ENCODE measurements at regions not wholly inside any gene's neighbourhood (a gene's known extent, or its start where the extent isn't known, plus 50 kb on each side); places are given as distances from the start of the nearest gene placed in this dataset.
"Not testable (repeated sequence)": the region's sequence is repeated elsewhere in the genome, so short reads cannot be mapped to it uniquely, and the experiment has no call there.

DNA sequence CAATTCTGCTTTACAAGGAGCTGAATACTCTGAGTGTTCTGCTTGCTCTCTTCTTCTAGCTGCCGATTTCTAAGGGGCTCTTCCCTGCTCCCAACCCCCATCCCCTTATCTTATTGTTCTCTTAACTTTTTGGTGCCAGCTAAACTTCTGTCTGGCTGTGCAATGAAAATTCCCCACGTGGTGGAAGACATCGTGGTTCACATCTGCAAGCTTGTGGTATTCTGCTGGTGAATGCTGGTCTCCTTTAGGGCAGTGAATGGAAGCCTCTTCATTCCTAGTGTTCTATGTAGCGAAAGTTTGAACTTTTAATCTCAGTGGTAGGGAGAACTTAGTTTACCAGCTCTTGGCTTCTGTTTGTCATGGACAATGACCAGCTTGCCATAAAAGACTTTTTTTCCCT, 406.0 kb upstream of the ZEB2 start:
- DNase-seq: no peak

DNA sequence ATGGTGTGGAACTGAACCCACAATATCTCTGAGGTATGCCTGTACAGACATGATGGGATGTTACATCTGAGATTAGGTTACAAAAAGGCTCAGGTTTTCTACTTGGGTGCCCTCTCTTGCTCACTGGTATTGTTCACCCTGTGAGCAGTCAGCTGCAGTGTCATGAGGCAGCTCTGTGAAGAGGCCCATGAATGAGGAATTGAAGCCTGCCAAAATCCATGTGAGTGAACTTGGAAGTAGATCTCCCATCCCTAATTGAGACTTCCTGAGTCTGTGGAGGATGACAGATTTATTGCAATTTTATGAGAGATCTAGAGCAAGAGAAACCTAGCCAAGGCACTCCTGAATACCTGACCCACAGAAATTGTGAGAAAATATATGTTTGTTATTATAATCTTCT, 404.9 kb upstream of the ZEB2 start:
- no peak for DNase-seq

DNA sequence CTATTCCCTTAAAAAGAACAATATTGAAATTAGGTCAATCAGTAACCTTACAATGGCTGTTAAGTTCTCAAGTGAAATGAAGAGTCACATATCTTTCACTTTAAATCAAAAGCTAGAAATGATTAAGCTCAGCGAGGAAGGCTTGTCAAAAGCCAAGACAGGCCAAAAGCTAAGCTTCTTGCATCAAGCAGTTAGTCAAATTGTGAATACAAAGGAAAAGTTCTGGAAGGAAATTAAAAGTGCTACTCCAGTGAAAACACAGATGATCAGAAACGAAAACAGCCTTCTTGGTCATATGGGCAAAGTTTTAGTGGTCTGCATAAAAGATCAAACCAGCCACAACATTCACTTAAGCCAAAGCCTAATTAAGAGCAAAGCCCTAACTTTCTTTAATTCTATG, 402.6 kb upstream of the ZEB2 start:
- no peak for DNase-seq

DNA sequence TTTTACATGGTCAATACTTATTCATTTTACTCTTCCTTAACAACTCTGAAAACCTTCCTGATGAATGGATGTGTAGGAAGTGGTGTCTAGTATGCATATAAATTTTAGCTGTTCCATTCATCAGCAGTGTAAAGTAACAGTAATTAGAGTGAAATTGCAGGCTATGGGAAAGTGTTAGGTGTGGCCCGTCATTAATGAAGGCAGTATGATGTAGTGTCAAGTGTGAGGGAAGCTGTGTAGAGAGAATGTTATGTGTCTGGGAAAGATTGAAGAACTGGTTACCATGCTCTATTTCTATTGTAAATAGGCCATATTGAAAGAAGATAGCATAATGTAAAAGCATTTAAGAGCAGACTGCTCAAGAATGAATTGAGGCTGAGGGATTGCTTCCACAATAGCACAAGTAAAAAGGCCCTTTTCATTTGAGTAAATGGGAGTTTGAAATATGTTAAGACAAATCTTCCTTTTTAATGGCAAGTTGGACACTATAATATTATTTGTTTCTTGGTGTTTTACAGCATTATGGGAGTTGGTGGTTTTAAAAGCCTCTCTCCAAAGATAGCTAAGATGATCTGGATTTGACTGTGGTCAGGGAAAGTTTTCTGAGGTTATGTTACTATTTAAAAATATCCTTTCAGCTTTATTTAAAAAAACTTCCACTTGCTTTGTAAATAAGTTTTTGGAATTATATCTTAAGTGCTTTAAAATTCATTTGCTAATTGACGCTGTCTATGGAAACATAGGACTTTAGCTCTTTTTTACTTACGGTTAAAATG, 401.0 kb upstream of the ZEB2 start:
- DNase-seq: no peak

DNA sequence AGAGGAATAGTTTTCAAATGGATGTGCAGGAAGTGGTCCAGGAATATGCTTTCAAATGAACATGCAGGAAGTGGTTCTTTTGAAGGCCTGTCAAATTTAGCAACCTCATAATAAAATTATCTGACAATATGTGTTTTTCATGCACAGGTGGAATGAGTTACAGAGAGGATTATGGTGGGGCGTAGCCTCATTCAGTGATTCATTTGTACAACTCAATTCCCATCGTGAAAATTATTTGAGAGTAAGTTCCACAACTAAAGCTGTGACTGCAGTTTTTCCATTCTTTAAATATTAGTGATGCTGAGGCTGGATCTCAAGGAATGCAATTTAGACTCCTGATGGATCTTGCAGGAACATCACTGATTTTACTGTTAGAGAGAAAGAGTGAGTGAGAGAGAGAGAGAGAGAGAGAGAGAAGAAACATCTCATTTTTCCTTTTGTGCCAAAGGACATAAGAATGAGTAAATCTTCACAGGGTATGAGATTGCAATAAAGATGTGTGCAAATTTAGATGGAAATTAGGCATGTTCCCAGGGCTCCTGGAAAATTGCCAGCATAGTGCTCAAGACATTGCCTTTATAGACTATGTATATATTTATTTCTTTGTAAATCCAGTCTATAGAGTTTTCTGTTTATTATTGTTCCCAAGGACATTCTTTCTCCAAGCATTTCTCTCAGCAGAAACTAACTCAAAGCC, 394.9 kb upstream of the ZEB2 start:
- peak; percentile 78 for DNase-seq

DNA sequence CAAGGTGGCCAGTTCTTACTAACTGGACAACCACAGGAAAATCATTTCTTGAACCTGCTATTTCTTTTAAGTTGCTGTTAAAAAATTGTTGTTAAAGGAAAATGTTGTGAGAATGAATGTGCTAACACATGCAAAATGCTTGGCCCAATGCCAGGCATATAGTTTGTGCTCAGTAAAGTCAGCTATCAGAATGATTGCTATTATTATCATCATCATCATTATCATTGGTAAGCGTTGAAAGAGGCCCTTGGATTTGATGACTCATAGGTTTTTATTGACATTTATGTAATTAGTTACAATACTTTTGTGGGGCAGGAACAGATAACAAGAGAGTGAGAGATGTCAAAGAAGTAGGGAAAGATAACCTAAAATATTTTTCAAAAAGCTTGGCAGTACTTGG, 394.2 kb upstream of the ZEB2 start:
- DNase-seq: no peak

DNA sequence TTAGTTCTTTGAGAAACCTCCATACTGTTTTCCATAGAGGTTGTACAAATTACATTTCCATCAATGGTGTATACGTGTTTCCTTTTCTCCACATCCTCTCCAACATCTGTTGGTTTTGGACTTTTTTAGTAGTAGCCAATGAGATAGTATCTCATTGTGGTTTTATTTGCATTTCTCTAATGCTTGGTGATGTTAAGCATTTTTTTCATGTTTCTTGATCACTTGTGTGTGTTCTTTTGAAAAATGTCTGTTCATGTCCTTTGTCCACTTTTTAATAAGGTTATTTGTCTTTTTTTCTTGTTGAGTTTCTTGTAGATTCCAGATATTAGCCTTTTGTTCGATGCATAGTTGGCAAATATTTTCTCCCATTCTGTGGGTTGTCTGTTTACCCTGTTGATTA, 392.3 kb upstream of the ZEB2 start:
- no peak for DNase-seq

DNA sequence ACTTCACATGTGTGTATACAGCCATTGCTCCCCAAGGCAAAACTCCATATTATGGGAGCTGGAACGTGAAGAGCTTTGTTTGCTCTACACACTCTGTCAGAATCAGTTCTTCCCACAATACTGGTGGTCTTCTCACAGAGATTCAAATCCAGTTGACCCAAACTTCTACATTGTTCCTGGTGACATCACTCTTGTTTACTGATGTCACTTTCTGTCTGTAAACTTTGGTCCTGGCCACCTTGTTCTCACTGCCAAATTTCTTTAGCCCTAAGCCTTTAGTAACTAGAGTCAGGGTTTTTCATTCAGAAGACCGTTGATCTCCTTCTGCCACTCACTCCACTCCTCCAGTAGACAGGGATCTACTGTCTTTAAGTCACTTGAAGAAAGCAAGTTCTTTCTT, 386.0 kb upstream of the ZEB2 start:
- DNase-seq: no peak

DNA sequence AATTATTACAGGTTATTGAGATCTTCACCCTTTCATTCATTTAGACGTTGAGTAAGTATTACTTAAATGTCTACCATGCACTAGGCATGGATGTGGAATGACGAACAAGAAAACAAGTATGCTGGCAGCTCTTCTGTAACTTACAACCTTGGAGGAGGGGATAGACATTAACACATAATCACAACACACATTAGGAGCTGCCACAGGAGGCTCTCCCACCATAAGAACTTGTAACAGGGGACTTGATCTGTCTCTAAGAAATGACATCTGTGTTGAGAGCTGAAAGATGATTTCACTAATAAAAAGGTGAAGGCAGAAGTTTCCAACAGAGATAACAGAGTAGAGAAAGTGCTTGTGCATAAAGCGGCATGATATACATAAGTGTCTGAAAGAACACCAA, 384.7 kb upstream of the ZEB2 start:
- DNase-seq: no peak

DNA sequence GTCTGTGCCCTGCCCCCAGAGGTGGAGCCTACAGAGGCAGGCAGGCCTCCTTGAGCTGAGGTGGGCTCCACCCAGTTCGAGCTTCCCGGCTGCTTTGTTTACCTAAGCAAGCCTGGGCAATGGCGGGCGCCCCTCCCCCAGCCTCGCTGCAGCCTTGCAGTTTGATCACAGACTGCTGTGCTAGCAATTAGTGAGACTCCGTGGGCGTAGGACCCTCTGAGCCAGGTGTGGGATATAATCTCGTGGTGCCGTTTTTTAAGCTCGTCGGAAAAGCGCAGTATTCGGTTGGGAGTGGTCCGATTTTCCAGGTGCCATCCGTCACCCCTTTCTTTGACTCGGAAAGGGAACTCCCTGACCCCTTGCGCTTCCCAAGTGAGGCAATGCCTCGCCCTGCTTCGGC, 383.1 kb upstream of the ZEB2 start:
- not testable (repeated sequence) for DNase-seq

DNA sequence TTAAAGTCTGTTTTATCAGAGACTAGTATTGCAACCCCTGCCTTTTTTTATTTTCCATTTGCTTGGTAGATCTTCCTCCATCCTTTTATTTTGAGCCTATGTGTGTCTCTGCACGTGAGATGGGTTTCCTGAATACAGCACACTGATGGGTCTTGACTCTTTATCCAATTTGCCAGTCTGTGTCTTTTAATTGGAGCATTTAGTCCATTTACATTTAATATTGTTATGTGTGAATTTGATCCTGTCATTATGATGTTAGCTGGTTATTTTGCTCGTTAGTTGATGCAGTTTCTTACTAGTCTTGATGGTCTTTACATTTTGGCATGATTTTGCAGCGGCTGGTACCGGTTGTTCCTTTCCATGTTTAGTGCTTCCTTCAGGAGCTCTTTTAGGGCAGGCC, 381.5 kb upstream of the ZEB2 start:
- not testable (repeated sequence) for DNase-seq

DNA sequence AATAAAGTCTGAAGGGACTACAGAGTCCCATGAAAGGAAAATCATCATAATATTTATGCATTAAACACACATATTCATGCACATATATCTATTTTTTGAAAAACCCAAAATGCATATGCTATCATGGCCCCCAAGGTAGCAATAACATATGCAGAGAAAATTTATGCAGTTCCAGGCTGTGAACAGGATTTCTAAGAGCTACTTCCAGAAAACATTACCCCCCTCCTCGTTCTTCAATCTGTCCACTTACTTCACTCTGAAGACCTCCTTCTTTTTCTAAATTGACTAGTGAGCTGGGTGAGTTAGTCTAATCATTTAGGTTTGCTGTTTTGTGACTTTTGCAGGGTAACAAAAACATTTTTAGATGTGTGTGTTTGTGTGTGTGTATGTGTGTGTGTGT, 376.4 kb upstream of the ZEB2 start:
- no peak for DNase-seq

DNA sequence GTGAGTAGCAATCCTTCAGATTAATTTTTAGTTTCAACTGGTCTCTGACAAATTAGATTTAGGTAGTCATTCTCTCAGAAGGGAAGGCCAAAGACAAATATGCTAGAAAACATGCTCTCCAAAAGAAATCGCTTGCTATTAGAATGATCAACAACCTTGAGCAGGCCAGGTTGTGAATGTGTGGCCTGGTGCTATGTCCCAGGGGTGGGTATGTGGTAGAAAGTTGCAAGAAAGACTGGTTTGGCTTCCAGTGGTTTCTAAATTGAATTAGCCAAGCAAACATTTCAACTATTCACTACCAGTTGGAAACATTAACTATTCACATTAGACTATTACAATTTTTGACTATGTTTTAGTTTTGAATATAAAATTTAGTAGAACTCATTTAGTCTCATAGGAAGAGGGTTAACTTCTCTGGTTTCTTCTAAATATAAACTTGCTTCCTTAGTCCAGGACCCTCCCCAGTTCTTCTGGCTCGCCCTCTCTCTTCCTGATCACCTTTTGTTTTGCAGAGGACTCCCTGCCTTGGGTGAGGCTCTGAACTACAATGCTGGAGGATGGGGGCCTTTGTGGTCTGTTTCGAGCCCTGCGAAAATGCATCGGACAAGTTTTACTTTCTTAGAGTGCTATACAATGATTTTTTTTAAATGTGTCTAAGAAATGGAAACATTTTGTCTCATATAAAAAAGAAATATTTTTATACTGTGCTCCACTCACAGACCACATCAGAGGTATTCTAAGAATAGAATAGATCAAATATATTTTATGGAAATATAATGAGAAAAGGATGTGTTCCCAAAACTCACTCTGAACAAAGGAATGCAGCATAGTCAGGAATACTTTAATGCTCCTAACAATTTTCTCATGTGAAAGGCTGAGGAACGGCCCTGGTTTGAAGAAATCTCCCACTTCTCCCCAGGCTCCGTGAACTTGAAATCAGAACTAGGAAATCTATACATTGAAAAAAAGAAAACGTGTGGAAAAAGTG, 375.0 kb upstream of the ZEB2 start:
- DNase-seq: peak; percentile 56

DNA sequence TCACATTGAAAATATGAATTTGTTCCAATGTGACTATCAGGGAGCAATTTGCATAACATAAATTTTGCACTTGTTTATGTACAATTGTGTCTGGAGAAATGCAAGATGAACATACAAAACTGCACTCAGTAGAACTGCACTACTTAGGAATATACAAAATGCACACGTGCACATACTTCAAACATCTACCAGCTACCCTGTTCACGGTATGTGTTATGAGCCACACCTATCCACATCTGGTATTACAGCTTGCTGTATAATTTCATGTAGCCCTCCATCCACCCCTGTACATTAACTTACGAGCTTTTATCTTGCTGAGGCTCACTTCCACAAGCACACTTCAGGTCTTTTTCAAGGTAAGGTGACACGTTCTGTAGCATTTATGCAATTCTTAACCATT, 373.5 kb upstream of the ZEB2 start:
- DNase-seq: no peak

DNA sequence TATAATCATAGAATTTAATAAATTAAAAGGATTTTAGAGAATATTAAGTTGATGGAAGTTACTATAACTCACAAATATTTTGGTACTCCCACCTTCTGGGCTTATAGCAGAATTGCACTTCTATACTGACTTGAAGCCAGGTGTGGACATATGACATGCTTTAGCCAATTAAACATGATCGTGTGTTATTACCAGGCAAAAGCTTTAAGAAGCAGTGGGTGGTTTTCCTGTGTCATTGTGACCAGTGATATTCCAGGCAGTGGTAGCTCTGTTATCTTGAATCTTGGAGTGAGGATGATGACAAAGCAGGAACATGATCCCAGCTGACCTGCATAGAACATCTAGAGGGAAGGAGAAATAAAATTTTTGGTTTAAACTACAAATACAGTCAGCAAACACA, 370.9 kb upstream of the ZEB2 start:
- peak; percentile 41 for DNase-seq

DNA sequence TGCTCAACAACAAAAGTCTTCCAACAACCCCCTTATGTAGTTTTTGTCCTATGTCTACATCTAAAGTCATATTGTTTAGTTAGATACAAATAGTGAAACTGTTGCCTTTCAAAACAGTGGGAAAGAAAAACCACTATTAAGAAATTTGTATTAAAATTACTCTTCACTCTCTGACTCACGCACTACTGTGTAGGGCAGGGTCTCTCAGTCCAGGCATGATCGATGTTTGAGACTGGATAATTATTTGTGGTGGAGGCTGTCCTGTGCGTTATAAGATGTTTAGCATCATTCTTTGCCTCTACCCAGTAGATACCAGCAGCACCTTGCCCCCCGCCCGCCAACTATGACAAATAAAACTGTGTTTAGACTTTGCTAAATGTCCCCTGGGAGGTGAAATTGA, 369.4 kb upstream of the ZEB2 start:
- no peak for DNase-seq

DNA sequence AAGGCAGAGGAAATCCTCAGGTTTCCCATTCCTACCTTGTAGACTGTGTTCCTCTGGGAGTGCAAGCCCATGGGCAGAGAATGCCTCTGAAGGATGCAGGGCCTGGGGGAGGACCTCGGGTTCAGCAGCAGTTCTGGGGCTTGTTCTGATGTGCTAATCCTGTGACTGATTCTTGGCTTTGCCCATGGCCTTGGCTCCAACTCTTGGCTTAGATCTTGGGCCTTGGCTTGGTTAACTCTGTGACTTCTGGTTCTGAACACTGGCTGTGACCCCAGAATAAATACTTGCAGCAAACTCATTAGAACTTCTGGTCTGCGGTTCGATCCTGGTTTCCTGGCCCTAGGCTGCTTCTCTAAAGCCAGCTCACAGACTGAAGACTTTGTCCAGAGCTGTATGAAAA, 366.9 kb upstream of the ZEB2 start:
- no peak for DNase-seq

DNA sequence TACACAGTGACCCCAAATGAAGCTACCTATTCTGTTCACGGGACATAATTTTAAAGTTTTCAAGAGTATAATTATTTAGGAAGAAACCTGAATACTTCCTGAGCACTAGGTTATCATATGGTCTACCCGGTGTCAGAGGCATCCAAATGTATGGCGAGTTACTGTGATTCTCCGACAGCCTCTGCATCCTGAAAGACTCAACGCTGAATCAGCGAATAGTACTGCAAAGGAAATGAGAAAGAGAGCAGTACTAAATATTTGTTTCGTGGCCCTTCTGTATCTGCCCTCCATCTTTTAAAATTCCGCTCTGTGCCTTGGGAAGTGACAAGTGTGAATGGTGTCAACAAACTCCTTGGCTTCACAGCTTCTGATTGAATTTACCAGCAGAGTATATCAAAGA, 358.0 kb upstream of the ZEB2 start:
- no peak for DNase-seq

DNA sequence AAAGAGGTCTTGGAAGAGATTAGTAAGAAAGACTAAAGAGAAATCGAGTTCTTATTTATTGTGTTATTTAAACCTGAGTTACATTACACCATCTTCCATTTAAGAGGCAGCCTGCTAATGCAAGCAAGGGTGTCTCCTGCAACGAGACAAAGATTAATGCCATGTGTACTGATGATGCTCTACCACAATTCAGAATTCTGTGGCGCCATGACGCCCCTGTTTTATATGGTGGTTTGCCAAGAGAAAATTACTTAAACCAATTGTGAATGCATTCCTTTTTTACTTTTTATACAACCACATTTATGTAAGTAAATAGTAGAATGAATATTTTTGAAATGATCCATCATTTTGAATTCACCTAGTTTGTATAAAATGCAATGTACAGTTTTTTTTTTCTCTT, 356.1 kb upstream of the ZEB2 start:
- peak; percentile 93 for DNase-seq

DNA sequence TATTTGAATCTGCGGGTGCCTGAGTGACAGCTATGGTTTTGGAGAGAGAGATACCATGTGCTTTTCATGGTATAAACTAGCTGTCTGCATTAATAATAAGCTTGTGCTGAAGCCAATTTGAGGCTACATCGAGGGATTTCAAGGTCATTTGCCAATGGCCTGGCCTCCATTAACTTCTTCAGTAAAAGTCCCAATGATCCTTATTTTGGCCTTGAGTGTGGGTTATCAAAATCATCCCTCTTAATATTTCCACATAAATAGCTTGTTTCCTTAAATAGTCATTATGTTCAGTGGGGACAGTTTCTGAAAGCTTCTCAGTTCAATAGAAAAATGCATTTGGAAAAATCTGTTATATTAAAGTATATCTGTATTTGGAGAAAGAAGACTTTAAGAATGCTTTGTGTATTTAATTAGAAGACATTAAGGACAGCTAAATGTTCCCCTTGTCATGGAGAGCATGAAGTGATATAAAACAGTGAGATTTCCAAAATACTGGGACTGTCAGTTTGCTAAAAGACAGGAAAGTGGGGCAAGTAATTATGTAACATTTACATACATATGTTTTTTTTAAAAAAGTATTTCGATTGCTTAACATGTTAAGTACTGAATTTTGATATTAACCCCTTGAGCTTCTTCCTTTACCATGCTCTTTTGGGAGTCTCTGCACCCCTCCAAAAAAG, 355.5 kb upstream of the ZEB2 start:
- no peak for DNase-seq

DNA sequence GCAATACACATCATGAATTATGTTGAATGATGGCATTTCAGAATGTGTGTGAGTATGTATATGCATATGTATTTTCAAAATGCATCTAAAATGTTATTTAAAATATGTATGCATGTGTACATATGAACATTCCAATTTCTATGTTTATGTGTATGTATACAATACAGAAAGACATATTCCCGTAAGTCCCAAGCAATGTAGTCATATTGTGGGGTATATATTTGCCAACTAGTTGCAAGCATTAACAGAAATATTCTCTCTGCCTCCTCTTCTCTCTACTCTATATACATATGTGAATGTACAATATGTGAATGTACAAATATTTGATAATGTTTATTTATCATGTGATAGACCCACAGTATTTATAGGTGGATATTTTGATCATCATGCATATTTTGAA, 345.8 kb upstream of the ZEB2 start:
- DNase-seq: no peak

DNA sequence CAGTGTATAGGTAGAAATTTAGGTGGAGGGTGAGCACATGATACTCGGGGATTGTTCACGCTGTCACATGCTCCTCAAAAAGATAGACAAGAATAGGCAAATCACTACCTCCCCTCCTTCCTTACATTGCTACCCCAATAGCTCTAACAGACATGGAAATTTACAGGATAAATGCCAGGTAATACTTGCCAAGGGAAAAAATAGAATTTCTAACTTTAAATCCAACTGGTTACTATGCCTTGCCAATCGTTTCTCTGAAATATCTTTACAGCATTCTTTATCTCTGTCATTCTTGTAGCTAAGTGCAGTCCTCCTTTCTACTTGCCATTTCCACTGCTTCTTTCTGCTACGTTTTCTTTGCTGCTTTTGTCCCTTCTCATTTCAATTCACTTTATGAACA, 339.8 kb upstream of the ZEB2 start:
- no peak for DNase-seq

DNA sequence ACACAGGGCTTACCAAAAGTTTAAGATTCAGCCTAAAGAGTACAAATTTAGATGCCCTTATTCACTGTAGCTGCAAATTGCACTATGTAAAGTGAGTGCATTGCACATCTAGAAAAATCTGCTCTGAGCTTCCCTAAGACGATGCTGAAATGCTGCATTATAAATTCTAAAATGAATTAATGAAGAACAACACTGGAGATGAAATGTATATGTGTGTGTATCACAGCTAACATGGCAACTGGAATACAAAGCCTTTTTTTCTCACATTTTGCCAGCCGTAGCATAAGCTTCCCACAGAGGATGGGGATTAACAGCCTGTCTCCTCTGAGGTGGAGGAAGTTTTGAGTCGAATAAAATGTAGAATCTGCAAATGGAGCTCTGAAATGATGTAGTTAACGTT, 338.3 kb upstream of the ZEB2 start:
- DNase-seq: no peak

Measured in fibroblast of skin of right biceps (primary cell).